HG03378 (cell line): ENCODE measurements at regions not wholly inside any gene's neighbourhood (a gene's known extent, or its start where the extent isn't known, plus 50 kb on each side); places are given as distances from the start of the nearest gene placed in this dataset.

Experiments
- ATAC-seq: cut with Tn5 transposase; IDR thresholded peaks from one replicate; pipeline ENCODE4 v1.9.1; 2021; ENCODE audit warnings: mild to moderate bottlenecking, moderate library complexity; ENCODE audit not compliant: unreplicated experiment

- ATAC-seq: no peak
Measured at GRCh38 chr4:187944179-187944578, 51.4 kb upstream of the ZFP42 start.
